ENCODE measurements at regions not wholly inside any gene's neighbourhood (a gene's known extent, or its start where the extent isn't known, plus 50 kb on each side); places are given as distances from the start of the nearest gene placed in this dataset.

- H3K27ac ChIP-seq (ENCODE audit: low read depth, low read length, poor library complexity, severe bottlenecking), result no peak overlapping the region
- TF ChIP-seq EZH2 (IDR thresholded peaks at IDR 0.05; ENCODE audit: borderline replicate concordance, low read depth, low read length, poor library complexity, severe bottlenecking) (no peak), CTCF (conservative IDR thresholded peaks at IDR 0.05; ENCODE audit: low read depth, low read length) (no peak)
- no peaks in the 10 kb centered on the region for H3K4me1 ChIP-seq (ENCODE audit: insufficient read depth, low read length, poor library complexity, severe bottlenecking)
- CTCF ChIA-PET, result no interaction called here
- no peaks in the 10 kb centered on the region for H3K9me3 ChIP-seq (ENCODE audit: low read depth, low read length, poor library complexity, severe bottlenecking)
- POLR2A ChIA-PET (ENCODE audit: low non-redundant PET), result interaction anchor here (0.6 kb wide), 1 partner anchor 518 kb away, joined by 4 read pairs; no protein-coding TSS in a partner anchor
- intact Hi-C loops (cut with micrococcal nuclease; ENCODE audit: unreplicated experiment), result no loop called here
- H3K36me3 ChIP-seq (ENCODE audit: insufficient read depth, low read length, poor library complexity, severe bottlenecking), result no peaks in the 10 kb centered on the region
- no TSS peak for BruUV-seq (replicated peaks)
- no peaks in the 10 kb centered on the region for H3K27me3 ChIP-seq (replicated peaks; ENCODE audit: insufficient read depth, low read depth, low read length, poor library complexity)
- no peak overlapping the region for H3K4me3 ChIP-seq (ENCODE audit: low read depth, low read length, poor library complexity, severe bottlenecking)
- DNase-seq (ENCODE audit: low spot score), result no peak
These were observed 108.7 kb upstream of the SERTAD2 start for GRCh38 chr2:64762301-64762997.

GRCh38 chr2:64763126-64763525, 109.4 kb upstream of the SERTAD2 start:
- H3K36me3 ChIP-seq (ENCODE audit: insufficient read depth, low read length, poor library complexity, severe bottlenecking), result no peaks in the 10 kb centered on the region
- intact Hi-C loops (cut with micrococcal nuclease; ENCODE audit: unreplicated experiment), result no loop called here
- POLR2A ChIA-PET (ENCODE audit: low non-redundant PET), result no interaction called here
- H3K4me3 ChIP-seq (ENCODE audit: low read depth, low read length, poor library complexity, severe bottlenecking), result no peak overlapping the region
- H3K27ac ChIP-seq (ENCODE audit: low read depth, low read length, poor library complexity, severe bottlenecking), result no peak overlapping the region
- CTCF ChIA-PET, result no interaction called here
- H3K9me3 ChIP-seq (ENCODE audit: low read depth, low read length, poor library complexity, severe bottlenecking), result no peaks in the 10 kb centered on the region
- H3K27me3 ChIP-seq (replicated peaks; ENCODE audit: insufficient read depth, low read depth, low read length, poor library complexity), result no peaks in the 10 kb centered on the region
- no peaks in the 10 kb centered on the region for H3K4me1 ChIP-seq (ENCODE audit: insufficient read depth, low read length, poor library complexity, severe bottlenecking)
- TF ChIP-seq CTCF (conservative IDR thresholded peaks at IDR 0.05; ENCODE audit: low read depth, low read length) (no peak), EZH2 (IDR thresholded peaks at IDR 0.05; ENCODE audit: borderline replicate concordance, low read depth, low read length, poor library complexity, severe bottlenecking) (no peak)
- DNase-seq (ENCODE audit: low spot score), result no peak
- no TSS peak for BruUV-seq (replicated peaks)

GRCh38 chr2:64765160-64765805, 111.6 kb upstream of the SERTAD2 start:
- BruUV-seq (replicated peaks), result no TSS peak
- DNase-seq (ENCODE audit: low spot score), result no peak
- Histone ChIP-seq H3K4me1 (ENCODE audit: insufficient read depth, low read length, poor library complexity, severe bottlenecking) (no peaks in the 10 kb centered on the region), H3K27ac (ENCODE audit: low read depth, low read length, poor library complexity, severe bottlenecking) (no peak overlapping the region), H3K27me3 (replicated peaks; ENCODE audit: insufficient read depth, low read depth, low read length, poor library complexity) (no peaks in the 10 kb centered on the region), H3K36me3 (ENCODE audit: insufficient read depth, low read length, poor library complexity, severe bottlenecking) (no peaks in the 10 kb centered on the region), H3K4me3 (ENCODE audit: low read depth, low read length, poor library complexity, severe bottlenecking) (no peak overlapping the region), H3K9me3 (ENCODE audit: low read depth, low read length, poor library complexity, severe bottlenecking) (no peaks in the 10 kb centered on the region)
- POLR2A ChIA-PET (ENCODE audit: low non-redundant PET), result no interaction called here
- TF ChIP-seq EZH2 (IDR thresholded peaks at IDR 0.05; ENCODE audit: borderline replicate concordance, low read depth, low read length, poor library complexity, severe bottlenecking) (no peak), CTCF (conservative IDR thresholded peaks at IDR 0.05; ENCODE audit: low read depth, low read length) (no peak)
- CTCF ChIA-PET, result no interaction called here
- intact Hi-C loops (cut with micrococcal nuclease; ENCODE audit: unreplicated experiment), result loop anchor here (5.0 kb wide), 1 partner anchor 97 kb away; no protein-coding TSS in a partner anchor

Data from A673 (cell line).